GM03348 (cell line): ENCODE measurements at regions not wholly inside any gene's neighbourhood (a gene's known extent, or its start where the extent isn't known, plus 50 kb on each side); places are given as distances from the start of the nearest gene placed in this dataset.
"Not testable (repeated sequence)": the region's sequence is repeated elsewhere in the genome, so short reads cannot be mapped to it uniquely, and the experiment has no call there.

Experiments
- DNase-seq: peaks from one replicate; pipeline ENCODE4 v3.0.0; 2012; ENCODE audit warnings: low spot score

DNA sequence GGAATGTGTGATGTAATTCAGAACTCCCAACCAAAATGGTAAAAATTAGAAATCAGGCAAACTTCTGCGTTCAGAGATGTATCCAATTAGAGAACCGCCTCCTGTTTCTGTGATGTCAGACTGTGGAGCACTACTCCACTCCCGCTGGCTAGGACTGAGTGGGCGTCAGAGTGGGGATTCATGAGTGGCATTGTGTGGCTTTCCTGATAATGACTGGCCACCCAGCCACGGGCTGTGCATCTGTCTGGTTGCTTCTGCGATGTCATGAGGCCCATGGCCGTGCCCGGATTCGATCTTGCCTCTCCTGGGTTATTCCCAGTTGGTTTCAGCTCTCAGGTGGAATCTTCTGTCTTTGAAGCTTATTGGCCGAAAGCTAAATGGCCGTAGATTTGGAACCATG lies 87.1 kb upstream of the KCNA1 start:
- no peak for DNase-seq

DNA sequence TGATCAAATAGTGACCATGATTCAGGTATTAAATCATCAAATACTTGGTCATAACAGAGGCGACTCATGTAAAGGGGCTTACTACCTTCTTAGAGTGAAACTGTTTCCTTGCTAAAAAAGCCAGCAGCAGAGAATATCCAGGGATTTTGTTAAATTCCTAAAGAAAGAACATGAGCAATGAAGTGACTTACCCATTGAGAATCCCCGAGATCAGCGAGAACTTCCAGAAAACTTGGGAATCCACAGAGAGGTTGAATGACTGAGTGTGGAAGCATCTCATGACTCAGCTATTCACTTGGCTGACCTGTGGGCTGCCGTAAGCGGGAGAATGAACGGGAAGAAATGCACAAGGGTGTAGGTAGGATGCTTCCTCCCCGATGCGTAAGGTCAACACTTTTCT lies 85.3 kb upstream of the KCNA1 start:
- peak; percentile 49 for DNase-seq

DNA sequence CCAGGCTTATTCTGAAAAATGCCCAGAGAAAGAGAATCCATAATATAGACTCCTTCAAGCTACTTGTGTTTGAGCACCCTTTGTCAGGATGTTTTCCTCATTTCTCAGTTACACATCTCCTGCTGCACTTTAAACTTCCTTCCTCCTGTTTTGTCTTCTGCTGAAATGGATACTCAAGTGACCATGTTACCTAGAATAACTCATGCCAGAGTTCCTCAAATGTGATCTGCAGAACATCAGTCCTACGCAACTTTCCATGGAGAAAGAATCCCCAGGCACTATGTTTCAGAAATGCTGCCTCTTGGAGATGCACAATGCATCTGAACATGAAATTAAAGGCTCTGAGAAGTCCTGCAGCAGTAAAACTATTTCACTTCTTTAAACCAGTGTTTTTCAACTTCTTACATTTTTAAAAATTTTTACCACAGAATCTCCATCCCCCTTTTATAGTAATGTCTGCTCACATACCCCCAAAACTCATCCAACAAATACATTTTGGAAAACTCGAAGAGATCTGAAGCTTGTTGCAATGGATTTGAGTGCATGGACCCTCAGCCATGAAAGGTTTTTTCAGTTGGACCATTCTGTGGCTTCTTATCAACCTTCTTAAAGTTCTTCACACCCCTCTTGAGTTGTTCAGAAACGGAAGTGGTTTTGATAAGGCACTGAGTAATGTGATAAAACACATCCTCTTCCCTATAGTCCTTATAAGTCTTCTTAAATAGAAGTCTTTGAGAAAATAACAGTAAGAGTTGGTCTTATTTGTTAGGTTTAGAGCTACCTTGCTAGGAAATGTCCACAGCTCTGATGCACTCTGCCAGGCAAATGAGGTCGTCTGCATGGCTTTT lies 84.5 kb upstream of the KCNA1 start:
- no peak for DNase-seq

DNA sequence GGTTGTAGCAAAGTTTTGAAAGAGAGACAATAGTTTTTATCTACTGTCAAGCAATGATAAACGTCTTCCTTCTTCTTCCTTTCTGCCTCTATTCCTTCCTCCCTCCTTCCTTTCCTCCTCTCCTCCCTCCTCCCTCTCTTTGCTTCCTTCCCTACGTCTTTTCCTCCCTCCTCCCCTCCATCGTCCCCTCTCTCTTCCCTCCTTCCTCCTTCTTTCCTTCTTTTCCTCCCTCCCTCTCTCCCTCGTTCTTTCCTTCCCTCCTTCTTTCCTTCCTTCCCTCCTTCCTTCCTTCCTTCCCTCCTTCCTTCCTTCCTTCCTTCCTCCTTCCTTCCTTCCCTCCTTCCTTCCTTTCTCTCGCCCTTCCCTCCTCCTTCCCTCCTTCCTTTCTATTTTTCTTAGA lies 82.8 kb upstream of the KCNA1 start:
- DNase-seq = no peak

DNA sequence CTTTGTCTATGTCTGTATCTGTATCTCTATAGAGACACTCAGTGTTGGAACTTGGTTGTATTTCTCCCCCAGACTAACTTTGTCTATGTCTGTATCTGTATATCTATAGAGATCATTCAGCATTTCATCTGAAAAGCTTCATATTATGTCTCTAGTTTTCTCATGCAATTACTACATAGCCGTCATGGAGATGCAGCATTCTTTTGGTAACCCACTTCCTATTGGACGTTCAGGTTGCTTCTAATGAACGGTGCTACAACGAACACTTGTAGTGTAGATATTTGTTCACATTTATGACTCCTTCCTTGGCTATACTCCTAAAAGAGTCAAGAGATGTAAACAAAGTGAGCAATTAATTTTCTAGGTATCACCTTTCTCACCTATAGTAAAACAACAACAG lies 81.5 kb upstream of the KCNA1 start:
- DNase-seq = no peak

DNA sequence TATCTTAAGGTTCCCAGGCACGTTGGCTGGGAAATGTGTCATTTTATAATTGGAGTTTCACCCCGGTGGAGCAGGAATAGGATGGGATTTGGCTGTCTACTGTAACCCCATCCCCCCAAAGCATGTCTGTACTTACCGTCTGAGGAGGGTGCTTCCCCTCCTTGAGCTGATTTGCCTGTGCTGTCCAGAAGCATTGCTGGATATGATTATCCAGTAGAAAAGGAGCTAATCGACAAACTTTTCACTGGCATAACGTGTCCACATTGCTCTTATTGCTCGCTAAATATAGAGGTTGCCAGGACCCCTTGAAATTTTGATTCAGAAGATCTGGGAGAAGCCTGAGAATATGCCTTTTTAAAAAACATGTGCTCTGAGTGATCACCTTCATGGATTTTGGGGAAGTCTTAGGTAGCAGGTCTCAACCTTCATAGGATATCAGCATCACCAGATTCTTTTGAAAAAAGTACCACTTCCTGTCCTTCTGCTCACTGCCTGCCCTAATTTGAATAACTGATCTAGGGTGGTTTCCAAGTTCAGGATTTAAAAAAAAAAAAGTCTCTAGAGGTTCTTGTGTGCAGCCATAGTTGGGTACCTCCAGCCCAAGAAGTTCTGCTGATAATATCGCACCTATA lies 80.4 kb upstream of the KCNA1 start:
- no peak for DNase-seq

DNA sequence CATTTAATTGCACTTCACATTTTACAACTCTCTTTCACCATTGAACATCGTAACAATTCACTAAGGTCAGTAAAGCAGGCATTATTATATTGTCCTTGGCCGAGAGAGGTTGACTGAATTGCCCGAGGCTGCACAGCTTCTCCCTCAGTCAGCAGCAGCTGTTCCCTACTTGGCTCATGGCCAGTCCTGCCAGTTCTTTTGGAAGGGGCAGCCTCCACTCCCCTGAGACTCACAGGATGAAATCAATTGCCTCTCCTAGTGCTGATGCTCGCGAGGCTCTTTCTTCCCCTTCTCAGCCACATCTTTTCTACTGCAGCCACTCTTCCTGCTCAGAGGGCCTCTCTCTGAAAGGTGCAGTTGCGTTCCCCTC lies 79.9 kb upstream of the KCNA1 start:
- no peak for DNase-seq

DNA sequence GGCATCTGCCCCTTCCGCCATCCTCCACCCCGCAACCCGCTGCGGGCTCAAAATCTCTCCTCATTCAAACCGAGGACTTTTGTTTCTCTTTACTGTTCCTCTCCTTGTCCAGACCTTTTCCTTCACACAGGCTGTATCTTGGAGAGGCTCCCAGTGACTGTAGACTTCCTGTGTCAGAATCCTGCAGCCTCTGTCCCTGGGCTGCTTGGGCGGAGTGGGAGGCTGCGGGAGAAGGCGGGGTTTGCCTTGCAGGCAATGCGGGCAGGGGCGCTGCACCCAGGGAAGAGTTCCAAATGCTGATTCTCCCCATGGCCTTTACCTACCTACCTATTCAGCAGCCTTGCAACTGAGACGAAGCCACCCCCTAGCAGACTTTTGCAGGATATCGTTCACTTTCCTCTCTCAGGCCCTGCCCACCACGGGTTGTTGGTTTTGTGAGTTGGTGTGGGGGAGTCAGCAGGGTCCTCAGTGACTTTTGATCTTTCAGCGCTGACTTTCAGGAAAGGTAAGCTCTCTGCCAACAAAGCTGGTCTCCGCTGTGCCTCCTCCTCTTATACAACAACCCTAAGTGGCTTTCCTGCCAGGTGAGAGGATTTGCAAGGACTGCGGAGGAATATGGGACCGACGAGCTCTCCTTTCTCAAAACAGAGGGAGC lies 79.0 kb upstream of the KCNA1 start:
- DNase-seq = no peak

GRCh38 chr12:4833053-4833452 lies 76.7 kb upstream of the KCNA1 start:
- no peak for DNase-seq

DNA sequence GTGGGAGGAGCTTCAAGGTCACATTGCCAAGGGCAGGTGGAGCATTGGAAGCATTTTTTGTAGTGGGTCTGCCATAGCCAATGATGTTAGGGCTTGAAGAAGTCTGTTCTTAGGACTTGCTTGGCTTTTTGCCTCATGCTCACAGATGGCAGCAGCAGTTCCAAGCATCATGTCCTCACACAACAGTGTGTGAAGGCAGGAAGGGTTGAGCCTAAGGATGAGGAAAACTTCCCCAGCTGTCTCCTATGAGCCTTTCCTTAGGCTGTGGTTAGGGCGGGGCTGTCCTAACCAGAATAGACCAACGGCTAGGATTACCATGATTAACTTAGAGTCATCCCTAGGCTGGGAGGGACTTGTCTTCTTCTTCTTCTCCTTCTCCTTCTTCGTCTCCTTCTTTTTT lies 76.2 kb upstream of the KCNA1 start:
- DNase-seq = no peak

DNA sequence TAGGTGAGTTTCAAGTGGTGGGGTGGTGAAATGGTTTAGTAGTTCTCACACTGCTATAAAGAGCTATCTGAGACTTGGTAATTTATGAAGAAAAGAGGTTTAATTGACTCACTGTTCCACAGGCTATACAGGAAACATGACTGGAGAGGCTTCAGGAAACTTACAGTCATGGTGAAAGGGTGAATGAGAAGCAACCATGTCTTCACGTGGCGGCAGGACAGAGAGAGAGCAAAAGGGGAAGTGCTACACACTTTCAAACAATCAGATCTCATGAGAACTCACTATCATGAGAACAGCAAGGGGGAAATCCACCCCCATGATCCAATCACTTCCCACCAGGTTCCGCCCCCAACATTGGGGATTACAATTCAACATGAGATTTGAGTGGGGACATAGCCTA lies 67.3 kb upstream of the KCNA1 start:
- DNase-seq = not testable (repeated sequence)

DNA sequence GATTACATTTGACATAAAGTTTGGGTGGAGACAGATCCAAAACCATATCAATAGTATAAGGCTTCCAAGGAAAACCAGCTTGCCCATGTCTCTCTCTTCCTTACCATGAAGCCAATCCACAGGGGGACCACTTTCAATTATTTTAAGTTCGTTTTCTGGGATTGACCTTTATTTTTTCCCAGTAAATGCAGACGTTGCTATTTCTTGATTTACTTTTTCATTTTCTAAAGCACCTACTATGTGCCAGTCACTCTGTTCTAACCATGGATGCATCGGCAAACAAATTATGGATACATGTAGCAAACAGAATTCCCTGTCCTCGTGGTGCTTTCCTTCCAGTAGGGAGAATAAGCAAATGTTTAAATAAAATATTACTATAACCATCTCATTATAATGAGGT lies 65.8 kb upstream of the KCNA1 start:
- no peak for DNase-seq

- no peak for DNase-seq
These were observed 62.0 kb upstream of the KCNA1 start for GRCh38 chr12:4847713-4848112.

GRCh38 chr12:4849115-4849541 lies 60.6 kb upstream of the KCNA1 start:
- peak; percentile 80 for DNase-seq

- DNase-seq = no peak
These were observed 59.8 kb upstream of the KCNA1 start for GRCh38 chr12:4849795-4850345.

- DNase-seq = no peak
These were observed 58.8 kb upstream of the KCNA1 start for GRCh38 chr12:4850857-4851380.

DNA sequence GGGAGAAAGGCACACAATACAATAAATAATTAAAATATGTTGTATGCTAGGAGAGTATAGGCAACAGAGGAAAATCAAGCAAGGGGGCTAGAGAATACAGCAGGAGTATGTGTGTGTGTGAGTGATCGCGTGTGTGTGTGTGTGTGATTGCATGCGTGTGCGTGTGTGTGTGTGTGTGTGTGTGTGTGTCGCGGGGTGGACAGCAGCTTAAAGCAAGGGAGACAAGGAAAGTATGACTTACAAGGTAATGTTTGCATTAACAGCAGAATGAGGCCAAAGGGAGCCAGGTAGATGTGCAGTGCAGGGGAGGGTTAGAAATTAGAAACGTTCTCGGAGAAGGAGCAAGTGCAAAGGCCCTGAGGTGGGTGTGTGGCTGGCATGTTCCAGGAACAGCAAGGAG lies 57.4 kb upstream of the KCNA1 start:
- no peak for DNase-seq

- DNase-seq = no peak
These were observed 56.8 kb upstream of the KCNA1 start for GRCh38 chr12:4852911-4853310.

DNA sequence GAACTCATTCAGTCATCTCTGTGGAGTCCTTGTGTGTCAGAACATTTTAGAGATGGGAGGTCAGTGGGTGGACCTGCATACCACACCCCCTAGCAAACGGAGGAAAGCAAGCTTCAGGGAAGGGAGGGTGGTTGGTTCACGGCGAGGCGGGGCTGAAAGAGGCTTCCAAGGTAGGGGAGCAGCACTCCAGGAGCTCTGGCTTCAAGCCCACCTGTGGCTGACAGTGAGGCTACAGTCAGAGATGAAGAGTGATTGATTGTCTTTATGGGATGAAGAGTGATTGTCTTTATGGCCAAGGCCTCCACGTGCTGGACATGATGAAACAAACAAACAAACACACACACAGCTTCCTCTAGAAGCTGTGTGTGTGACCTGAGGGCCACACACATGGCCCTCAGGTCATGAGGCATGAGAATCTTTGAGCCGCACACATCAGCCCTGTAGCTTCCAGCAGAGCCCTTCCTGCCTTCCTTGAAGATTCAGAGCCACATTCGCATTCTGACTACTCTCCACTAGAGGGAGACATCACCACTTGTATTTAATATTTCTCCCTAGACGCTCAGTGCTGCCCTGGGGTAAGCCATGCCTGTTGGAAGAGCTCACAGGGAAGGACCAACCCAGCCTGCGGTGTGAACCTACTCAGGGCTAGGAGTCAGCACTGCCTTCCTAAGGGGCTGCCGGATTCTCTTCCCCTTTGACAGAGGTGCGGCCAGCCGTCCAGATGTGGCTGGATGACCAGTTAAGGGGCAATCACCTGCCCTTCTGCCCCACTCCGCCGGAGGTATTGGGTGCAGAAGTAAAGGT lies 54.4 kb upstream of the KCNA1 start:
- DNase-seq = peak; percentile 88

DNA sequence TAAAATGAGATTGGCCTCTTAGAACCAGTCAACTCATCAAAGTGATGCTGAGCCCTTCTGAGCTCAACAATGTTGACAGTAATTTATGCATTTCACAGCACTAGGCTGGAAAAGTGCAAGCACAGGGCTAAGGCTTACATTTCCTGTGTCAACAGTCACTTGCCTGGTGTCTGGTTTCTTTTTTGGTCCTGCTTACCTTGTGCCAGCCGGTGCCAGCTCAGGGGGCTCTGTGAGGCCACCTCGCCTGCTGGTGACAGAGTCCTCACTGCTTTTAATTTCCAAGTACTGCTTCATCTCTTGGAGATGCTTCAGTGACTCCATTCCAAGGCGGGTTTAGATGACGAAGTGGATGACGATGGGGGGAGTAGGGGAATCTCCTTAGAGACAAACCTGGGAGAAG lies 53.1 kb upstream of the KCNA1 start:
- no peak for DNase-seq

GRCh38 chr12:4857472-4858291 lies 52.0 kb upstream of the KCNA1 start:
- peak; percentile 88 for DNase-seq
